ENCODE measurements at regions not wholly inside any gene's neighbourhood (a gene's known extent, or its start where the extent isn't known, plus 50 kb on each side); places are given as distances from the start of the nearest gene placed in this dataset.
"Not testable (repeated sequence)": the region's sequence is repeated elsewhere in the genome, so short reads cannot be mapped to it uniquely, and the experiment has no call there.

- no peak for DNase-seq (ENCODE audit: low read depth)
Measured at GRCh38 chr14:86196471-86196870, 666.5 kb downstream of the FLRT2 start.

- no peak for DNase-seq (ENCODE audit: low read depth)
Measured at GRCh38 chr14:86193756-86194155, 663.8 kb downstream of the FLRT2 start.

- no peak for DNase-seq (ENCODE audit: low read depth)
Measured at GRCh38 chr14:86179980-86180379, 650.0 kb downstream of the FLRT2 start.

- DNase-seq (ENCODE audit: low read depth), result no peak
Measured at GRCh38 chr14:86168371-86168770, 638.4 kb downstream of the FLRT2 start.

- DNase-seq (ENCODE audit: low read depth), result no peak
Measured at GRCh38 chr14:86166541-86166940, 636.6 kb downstream of the FLRT2 start.

- no peak for DNase-seq (ENCODE audit: low read depth)
Measured at GRCh38 chr14:86153480-86153879, 623.5 kb downstream of the FLRT2 start.

- DNase-seq (ENCODE audit: low read depth), result no peak
Measured at GRCh38 chr14:86143248-86143647, 613.3 kb downstream of the FLRT2 start.

- DNase-seq (ENCODE audit: low read depth), result no peak
Measured at GRCh38 chr14:86141966-86142365, 612.0 kb downstream of the FLRT2 start.

GRCh38 chr14:86129426-86129825 lies 599.5 kb downstream of the FLRT2 start:
- DNase-seq (ENCODE audit: low read depth), result no peak

GRCh38 chr14:86124328-86124727 lies 594.4 kb downstream of the FLRT2 start:
- no peak for DNase-seq (ENCODE audit: low read depth)

- no peak for DNase-seq (ENCODE audit: low read depth)
Measured at GRCh38 chr14:86115972-86116371, 586.0 kb downstream of the FLRT2 start.

- not testable (repeated sequence) for DNase-seq (ENCODE audit: low read depth)
Measured at GRCh38 chr14:86110871-86111270, 580.9 kb downstream of the FLRT2 start.

GRCh38 chr14:86104691-86105265 lies 574.8 kb downstream of the FLRT2 start:
- DNase-seq (ENCODE audit: low read depth), result no peak

- no peak for DNase-seq (ENCODE audit: low read depth)
Measured at GRCh38 chr14:86094512-86094911, 564.6 kb downstream of the FLRT2 start.

GRCh38 chr14:86091811-86092210 lies 561.9 kb downstream of the FLRT2 start:
- no peak for DNase-seq (ENCODE audit: low read depth)

- DNase-seq (ENCODE audit: low read depth), result no peak
Measured at GRCh38 chr14:86088156-86088555, 558.2 kb downstream of the FLRT2 start.

GRCh38 chr14:86087377-86087776 lies 557.4 kb downstream of the FLRT2 start:
- DNase-seq (ENCODE audit: low read depth), result no peak

- no peak for DNase-seq (ENCODE audit: low read depth)
Measured at GRCh38 chr14:86086962-86087361, 557.0 kb downstream of the FLRT2 start.

- no peak for DNase-seq (ENCODE audit: low read depth)
Measured at GRCh38 chr14:86084097-86084496, 554.2 kb downstream of the FLRT2 start.

- DNase-seq (ENCODE audit: low read depth), result no peak
Measured at GRCh38 chr14:86083616-86084015, 553.7 kb downstream of the FLRT2 start.

GRCh38 chr14:86072116-86072894 lies 542.4 kb downstream of the FLRT2 start:
- no peak for DNase-seq (ENCODE audit: low read depth)

GRCh38 chr14:86066651-86067050 lies 536.7 kb downstream of the FLRT2 start:
- no peak for DNase-seq (ENCODE audit: low read depth)

- no peak for DNase-seq (ENCODE audit: low read depth)
Measured at GRCh38 chr14:86065407-86065806, 535.5 kb downstream of the FLRT2 start.

- DNase-seq (ENCODE audit: low read depth), result not testable (repeated sequence)
Measured at GRCh38 chr14:86064595-86064994, 534.7 kb downstream of the FLRT2 start.

Data from fibroblast of gingiva (primary cell).